HG02870 (cell line): ENCODE measurements at regions not wholly inside any gene's neighbourhood (a gene's known extent, or its start where the extent isn't known, plus 50 kb on each side); places are given as distances from the start of the nearest gene placed in this dataset.
A peak's percentile ranks its signal among the peaks of the same experiment; 100 is the strongest.

Source experiments
- ATAC-seq: cut with Tn5 transposase; IDR thresholded peaks from one replicate; pipeline ENCODE4 v1.9.1; 2021; ENCODE audit warnings: mild to moderate bottlenecking, moderate library complexity; ENCODE audit not compliant: unreplicated experiment

DNA sequence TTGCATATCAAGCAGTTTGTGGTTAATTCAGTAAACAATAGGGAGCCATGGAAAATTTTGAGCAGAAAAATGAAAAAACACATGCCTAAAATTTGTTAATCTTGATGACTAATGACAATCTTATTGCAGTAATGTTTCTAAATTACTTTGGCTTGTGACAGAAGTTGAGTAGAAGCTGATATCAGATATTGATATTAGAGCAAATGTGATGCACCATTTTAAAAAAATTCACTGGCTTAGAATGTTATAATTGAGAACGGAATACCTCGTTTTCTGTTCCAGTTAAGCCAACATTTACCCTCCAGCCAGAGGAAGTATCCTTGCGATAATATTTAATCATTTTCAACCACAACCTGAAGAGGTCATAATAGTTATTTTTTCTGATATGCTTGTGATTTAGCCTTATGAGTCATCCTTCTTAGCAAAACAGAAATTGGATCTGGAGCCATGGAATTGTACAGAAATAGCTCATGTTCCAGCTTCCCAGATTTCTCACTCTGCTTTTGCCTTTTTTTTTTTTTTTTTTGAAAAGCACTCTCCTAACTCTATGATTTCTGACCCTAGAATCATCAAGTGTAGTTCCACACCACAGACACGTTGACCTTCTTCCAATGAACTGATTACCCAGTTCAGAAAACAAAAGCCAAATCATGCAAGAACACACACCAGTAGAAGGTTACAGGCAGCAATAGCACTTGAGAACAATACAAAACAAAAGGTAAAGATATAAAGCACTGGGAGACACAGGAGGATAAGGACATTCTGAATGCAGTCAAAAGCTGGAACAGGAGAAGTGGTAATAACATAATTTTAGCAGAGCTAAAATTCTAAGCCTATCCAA is 96.8 kb upstream of the PHYHIPL start:
- ATAC-seq: no peak

DNA sequence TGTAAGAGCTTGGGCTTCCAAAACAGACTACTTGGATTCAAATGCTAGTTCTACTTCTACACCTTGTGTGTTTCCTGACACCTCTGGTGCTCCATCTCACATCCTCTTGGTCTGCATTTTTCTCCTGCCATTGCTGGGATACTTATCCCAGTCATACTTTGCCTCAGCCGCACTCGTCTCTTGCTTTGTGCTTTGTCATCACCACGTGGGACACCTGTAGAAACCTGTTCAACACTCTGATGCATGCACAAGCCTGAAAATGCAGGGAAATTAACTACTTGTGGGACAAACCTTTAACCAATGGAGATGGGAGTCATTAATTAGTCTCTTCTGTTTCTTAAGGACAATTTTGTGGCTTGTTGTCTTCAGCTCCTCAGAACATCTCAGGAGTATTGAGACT is 94.2 kb upstream of the PHYHIPL start:
- no peak for ATAC-seq

DNA sequence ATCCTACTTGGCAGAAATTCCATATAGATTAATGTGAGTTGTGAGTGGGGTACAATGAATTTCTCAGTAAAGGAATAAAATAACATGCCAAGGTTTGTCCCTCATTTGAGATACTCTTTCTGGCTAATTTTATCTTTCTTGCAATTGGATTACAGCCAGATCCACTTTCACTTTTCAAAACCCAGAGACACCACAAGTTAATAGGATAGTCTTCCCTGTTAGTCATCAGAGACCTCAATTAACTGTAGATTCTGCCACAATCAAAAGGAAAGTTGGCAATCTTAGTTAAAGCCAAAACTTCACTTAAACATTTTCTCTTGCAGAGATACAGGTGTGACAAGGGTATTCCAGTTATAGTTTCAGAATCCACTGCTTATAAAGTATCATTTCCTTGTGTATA is 91.4 kb upstream of the PHYHIPL start:
- no peak for ATAC-seq

DNA sequence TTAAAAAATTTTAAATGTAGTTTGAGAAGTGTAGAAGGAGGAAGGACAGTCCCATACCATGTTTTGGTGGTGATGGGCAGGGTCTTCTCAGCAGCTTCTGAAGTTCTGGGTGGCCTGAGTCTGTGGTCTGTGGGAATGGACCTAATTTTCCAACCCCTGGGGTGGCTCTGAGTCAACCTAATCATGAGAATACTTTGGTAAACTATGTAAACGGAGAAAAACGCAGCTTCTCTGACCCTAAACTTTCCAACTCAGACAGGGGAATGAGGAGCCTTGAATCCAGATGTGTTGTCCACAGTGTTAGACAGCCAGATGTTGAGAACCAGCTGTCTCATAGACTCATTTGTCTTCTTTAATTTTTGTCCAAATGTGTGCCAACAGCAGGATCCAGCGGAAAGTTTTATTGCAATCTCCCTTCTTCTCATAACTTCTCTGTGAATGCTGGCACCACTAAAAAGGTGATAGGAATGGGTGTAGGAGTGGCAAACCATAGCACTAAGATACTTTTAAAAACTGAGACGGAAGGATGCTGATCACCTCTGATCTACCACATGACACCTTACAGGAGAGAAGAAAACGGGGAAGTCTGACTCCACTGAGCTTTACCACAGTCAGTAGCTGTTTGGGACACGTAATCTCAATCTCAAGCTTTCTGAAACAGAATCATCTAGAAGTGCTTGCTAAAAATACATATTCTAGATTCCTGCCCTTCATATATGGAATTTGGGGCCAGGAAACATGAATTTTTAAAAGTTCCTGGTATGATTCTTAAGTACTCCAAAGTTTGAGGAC is 90.5 kb upstream of the PHYHIPL start:
- ATAC-seq: no peak

DNA sequence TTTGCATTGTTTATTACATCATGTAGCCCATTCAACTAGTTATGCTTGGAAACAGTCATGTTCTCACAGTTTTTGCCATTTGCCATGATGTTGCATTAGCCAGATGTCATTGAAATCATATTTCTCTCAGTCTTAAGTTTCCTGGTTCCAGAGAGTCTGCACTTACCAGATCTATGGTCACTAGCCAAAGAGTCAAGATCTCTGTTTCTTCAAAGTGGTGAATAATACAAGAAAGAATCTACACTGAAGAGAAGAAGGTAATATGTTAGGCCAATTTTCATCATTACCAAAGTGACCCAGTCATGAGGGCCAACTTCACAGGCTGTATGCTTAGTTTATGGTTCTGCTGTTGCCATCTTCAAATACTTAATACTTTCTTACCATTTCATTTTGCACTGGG is 89.0 kb upstream of the PHYHIPL start:
- no peak for ATAC-seq

DNA sequence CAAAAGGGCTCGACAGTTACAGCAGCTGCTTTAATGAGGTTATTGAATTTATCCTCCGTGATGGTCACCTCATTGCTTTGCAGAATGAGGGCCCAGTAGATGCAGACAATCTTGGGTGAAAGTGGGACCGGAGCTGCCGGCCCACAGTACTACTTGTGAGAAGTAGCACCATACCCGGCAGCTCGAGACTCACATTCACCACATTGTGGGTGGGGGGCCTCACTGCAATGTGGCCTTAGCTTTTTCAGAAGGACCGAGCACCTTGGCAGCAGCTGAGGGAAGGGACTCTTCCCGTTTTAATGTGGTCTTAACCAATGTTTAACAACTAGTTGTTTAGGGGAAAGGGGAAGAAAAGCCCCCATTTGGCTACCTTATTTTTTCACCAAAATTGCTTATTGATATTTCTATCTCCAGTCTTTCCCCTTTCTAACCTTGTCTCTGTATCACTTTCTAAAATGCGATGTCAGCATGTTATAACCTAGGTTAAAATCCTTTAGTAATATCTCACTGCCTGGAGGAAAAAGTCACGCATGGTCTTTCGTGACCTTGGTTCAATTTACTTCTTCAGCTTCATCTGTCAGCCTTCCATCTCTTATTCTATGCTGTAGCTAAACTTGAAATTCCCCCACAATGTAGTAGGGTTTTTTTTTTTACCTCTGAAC is 87.4 kb upstream of the PHYHIPL start:
- no peak for ATAC-seq

DNA sequence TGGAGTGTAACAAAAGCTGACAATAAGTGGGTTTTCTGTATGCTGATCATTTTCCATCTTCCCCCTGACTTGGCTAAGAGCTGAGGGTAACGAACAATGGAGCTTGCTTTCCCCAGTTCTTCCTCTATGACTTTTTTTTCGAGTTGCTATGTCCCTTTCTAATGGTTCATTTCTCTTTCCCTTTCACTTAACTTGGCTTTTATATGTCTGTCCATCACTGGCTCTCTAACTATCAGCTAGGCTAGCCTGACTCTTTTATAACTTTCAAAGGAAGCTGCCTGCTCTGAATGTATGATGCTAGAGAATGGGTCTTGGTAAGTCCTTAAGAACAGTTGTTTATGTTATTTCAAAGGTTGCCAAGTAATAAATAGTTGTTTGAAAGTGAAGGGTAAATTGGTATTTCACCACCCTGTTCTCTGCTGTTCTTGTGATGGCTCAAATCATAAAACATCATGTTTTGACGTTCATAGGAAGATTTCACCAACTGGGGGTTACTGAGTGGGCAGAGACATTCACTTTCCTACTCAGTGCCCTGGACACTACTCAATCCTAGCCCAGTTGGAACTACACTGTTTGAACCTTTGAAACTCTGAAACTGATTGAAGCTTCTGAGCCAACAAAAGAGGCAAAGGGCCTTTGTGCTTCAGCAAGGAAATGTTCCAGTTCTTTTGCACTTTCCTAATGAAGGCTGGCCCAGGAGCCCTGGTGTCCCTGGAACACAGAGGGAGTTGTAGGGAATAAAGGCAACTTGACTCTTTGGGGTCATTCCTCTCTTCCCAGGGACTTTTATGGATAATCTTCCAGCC is 85.4 kb upstream of the PHYHIPL start:
- ATAC-seq: no peak

DNA sequence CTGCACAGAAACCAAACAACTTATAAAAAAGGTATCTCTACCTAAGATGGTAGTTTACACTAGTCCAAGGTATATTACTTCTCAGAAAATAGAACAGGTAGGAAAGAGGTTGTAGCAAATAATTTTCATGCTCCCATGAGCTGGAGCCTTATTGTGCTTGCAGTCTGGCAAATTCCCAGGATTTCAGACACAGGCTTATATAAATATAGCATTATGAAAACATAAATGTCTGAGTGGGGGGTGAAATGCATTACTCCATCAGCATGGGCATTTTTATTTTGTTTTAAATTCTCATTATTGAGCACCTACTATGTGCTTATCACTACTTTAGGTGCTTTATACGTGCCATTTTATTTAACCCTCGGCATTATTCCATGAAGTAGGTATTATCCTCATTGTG is 83.0 kb upstream of the PHYHIPL start:
- ATAC-seq: no peak

DNA sequence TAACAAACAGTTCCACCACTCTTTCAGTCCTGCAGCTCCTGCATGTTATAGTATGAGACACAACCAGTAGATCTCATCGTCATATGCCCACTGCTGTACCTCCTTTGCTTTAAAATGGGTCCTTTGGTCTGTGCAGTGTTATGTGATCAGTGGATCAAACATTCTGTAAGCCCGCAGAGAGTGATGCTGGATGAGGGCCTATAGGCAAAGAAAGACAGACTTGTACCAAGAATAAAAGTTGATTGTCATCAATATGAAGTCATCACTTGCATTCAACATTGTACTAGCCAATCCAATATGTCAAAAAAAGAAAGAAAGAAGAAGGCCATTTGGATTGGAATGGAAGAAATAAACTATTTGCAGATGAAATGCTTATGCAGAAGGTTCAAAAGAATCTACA is 79.8 kb upstream of the PHYHIPL start:
- no peak for ATAC-seq

DNA sequence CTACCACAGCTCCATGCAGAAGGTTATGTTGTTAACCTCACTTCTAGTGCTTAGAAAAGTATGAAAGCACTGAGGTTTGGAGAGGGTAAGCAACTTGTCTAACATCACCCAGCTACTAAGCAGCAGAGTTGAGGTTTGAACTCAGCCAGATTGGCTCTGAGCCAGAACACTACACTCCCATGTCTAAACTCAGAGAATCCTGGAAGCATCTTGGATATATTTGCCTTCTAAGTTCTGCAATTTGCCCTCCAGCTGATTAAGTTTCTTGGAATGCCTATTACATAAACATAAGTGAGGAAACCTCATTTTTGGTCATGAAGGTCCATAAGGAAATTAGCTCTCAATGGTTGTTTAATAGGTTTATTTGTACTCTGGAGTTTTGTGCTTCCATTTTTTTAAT is 78.1 kb upstream of the PHYHIPL start:
- no peak for ATAC-seq

DNA sequence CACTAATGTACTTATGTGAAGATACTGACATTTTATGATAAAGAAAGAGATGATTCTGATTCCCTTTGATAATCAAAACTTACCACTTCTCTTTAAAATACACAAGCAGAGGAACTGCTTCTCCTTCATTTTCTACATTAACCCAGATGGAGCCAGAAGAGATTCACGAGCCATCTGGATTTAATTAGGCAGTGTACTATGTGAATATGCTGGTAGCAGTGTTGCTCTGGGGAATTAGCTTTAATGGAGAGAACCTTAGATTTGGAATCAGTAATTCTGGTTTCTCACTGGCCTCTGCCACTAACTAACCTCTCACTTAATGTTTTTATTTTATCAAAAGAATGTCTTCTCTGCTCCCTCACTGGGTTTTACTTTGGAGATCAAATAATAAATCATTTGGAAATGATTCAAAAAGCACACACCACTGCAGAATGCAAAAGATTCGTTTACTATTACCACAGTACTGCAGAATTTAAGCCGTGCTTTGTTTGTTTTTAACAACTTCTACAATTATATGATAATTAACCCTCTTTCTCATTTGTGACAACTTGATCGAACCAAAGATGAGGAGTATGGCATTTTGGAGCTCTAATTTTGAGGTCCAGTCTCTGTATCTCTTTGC is 77.5 kb upstream of the PHYHIPL start:
- no peak for ATAC-seq

DNA sequence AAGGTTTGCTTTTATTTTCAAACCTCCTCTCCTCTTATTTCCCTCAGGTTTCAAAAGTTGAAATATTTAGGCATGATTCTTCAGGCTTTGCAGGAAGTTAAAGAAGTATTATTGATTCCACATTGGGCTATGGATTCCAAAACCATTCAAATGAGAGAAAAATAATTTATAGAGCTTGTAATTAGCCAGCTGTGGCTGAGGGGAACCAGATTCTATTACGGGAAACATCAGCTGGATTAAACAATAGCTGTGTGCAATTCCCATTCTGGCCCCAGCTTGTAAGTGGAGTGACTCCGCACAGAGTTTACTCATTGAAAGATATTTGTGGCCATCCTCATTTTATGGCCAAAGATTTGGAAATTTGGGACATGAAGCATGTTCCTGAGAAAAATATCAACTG is 77.0 kb upstream of the PHYHIPL start:
- ATAC-seq: no peak

DNA sequence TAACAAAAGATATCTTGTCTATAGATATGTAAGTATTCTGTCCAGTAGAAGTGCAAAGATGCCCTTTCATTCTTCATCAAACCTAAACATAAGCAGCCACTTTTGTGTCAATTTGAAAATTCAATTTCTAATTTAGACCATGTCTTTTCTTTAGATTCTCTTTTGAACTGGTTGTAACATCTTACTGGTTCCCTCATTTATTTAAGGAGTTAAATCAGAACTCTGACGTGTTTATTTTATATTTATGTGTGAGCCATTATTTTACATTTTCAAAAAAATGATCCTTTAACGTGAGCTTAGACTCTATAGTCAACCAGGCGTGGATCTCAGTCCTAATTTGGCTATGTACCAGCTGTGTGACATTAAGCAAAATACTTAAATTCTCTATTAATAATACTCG is 74.0 kb upstream of the PHYHIPL start:
- no peak for ATAC-seq

DNA sequence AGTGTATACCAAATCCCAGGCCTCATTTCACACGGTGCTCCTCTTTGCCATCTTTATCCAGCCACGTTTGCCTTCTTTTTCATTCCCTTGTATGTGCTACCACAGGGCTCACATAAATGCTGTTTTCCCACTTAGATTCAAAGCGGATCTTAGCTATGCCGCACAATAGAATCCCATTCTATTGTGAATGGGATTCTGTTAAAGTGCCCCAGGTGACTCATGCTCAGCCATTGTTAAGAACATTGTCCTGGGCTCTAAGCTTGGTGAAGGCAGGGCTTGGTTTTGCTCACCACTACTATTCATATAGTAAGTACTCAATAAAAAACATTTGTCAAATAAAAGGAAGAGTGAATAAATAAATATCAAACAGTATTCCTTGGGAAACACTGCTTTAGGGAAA is 72.3 kb upstream of the PHYHIPL start:
- ATAC-seq: no peak

DNA sequence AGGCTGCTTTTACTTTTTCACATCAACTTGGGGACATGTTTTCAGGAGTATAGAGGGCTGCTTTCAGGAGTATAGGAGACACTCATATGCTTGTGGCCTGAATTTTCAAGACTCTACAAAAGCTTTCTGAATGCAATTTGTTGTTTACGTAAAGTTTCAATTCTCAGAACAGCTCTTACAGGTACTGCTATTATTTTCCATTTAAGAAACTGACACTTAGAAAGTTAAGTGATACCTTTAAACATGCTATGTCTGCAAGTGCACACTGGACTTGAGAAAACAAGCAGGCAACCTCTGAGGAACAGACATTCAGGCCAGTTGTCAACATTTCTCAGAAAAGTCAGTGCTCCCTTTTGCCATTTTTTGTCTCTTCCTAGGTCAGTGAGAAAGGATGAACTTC is 70.0 kb upstream of the PHYHIPL start:
- ATAC-seq: peak; percentile 52

DNA sequence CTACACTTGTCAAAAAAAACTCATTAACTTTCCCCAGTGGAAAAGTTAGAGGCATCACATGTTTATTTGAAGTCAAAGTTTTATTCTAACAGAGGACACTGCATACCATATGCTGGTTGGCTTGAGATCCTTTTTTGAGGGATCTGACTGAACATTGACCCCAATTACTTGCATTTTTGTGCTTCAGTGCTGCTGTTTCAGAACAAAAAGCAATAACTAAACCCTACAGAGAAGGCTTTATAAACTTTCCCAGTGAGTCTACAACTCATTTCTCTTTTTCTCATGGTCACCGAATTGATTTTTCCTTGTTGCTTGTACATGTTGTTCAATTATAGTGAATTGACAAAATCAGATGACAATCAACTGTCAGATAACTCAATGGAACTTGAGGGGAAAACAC is 69.3 kb upstream of the PHYHIPL start:
- ATAC-seq: no peak

DNA sequence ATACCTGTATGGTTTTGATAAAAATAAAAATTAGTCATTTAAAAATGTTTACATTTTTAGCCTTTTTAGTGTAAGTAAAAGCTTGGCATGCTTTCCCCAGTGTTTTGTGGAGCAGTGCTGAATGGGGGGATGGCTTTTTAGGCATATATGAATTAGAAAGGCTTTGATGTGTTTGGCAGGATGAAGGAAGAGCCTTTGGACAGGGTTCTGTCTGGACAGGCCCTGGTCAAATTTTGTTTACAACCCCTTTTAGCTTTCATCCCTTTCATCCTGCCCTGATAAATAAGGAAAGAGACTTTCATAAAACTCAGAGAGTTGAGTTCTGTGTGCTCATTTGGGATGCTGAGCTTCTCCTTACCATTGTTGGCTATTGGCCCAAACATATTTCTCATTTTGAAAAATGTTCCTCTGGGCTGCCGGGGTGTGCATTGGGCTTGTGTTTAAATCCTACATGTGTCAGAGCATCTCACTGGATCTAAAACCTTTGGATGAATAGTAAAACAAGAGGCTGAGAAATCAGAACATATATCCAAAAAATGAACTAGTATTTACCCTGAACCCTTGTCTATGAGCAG is 68.1 kb upstream of the PHYHIPL start:
- ATAC-seq: no peak

DNA sequence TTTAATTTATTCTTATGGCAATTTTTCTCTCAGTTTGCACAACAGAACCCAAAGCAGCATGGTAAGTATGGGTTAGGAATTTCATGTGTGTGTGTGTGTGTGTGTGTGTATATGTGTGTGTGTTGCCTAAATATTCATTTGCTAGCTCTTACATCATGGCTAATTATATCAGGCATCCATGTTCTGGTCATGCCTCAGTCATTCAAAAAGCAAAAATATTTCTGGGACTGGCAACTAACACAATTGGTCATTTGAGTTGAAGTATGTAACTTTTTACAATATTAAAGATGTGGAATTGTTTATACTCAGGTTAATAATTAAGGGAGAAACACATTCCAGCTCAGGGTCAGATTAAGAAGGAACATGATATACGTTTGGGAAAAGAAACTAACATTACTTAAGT is 67.6 kb upstream of the PHYHIPL start:
- no peak for ATAC-seq

DNA sequence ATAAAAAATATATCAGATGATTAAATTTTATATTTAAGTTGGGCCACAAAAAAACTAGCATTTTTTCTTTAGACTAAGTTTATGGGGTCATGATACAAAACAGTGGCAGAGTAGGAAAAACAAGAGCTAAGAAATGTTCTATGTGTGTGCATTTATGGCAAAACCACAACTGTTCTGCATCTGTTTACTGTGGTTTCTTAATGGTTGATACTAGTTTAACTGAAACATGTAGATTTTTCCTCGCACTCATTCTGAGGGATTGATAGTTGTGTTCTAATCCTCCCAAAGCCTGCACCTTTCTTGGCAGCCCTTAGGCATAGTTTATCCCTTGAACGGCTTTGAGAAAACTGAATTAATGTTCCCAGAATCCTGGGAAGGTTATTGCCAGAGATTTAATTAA is 66.6 kb upstream of the PHYHIPL start:
- ATAC-seq: no peak

DNA sequence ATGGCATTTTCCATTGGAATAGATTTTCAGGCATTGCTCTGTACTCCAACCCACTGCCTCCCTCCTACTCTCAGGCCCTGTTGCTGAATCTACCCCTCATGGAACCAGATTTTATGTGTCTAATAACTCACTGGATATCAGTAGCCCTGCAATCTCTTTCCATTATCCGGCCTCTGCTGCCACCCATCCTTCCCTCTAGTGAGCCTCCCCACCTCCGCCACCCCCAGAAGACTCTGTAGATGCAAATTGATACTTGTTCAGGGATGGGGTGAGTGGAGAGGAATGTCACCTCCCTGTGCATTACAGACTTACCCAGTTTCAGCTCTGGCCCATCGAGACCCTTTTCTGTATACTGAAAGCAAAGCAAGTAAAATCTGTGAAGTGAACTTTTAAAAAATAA is 52.3 kb upstream of the PHYHIPL start:
- ATAC-seq: no peak
